PFSK-1 (cell line): ENCODE measurements at regions not wholly inside any gene's neighbourhood (a gene's known extent, or its start where the extent isn't known, plus 50 kb on each side); places are given as distances from the start of the nearest gene placed in this dataset.

Source experiments
- REST ChIP-seq, 2 experiments: IDR thresholded peaks; 2 replicates each; pipeline versions ENCODE4 v1.6.1 to v1.8.0; 2011 to 2012; ENCODE audit warnings: low read depth in 2 of 2, low read length in 2 of 2, control low read depth in 1 of 2, inconsistent platforms in 1 of 2, mild to moderate bottlenecking in 1 of 2, moderate library complexity in 1 of 2; ENCODE audit not compliant: insufficient read depth in 1 of 2
- SIN3A ChIP-seq: IDR thresholded peaks from 2 replicates; pipeline ENCODE4 v1.6.1; 2012; ENCODE audit warnings: mild to moderate bottlenecking, low read length, moderate library complexity, borderline replicate concordance; ENCODE audit not compliant: insufficient read depth

DNA sequence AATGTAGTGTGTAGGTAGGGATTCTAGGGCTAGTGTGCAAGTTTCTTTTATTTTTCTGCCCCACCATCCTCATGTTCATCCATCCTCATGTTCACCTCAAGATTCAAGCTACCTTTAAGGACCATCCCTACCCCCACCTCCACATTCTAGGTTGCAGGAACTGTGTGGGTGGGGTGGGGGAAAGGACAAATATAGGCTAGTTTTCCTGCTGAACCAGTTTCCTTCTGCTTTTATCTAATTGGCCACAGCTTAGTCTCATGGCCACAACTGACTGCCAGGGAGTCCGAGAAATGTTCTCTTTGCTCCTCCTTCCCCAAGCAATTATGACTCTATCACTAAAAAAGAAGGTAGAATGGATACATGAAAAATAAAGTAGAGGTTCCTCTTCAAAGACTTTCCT, 179.0 kb upstream of the LARGE1 start:
- TF ChIP-seq REST (IDR thresholded peaks at IDR 0.05; ENCODE audit: insufficient read depth in 1 of 2, low read depth in 2 of 2, low read length in 2 of 2), result no peak
- TF ChIP-seq SIN3A, result no peak
